Panc1 (cell line): ENCODE measurements at regions not wholly inside any gene's neighbourhood (a gene's known extent, or its start where the extent isn't known, plus 50 kb on each side); places are given as distances from the start of the nearest gene placed in this dataset.
"Not testable (repeated sequence)": the region's sequence is repeated elsewhere in the genome, so short reads cannot be mapped to it uniquely, and the experiment has no call there.

Source experiments
- ATAC-seq: fragments of 200-7000 bp; cut with Tn5 transposase; 2 replicates; pipeline ENCODE4 v1.9.1; 2020; ENCODE audit warnings: mild to moderate bottlenecking, moderate library complexity
- BruUV-seq: library from RNA; stranded (reverse); fragments of 400-500 nt; replicated peaks from 2 replicates; lab custom pipeline; 2021; lab: Mats Ljungman, UMichigan
- CTCF ChIA-PET: fragments of 300-600 bp; sonication (Branson Sonifier 250); formaldehyde crosslinking; loops from one replicate; lab custom pipeline; 2022; ENCODE audit warnings: antibody characterized with exemption; lab: Charles Lee
- POLR2A ChIA-PET: fragments of 300-600 bp; sonication (Branson Sonifier 250); formaldehyde crosslinking; loops from one replicate; lab custom pipeline; 2022; ENCODE audit warnings: antibody characterized with exemption; lab: Charles Lee
- DNase-seq: peaks from one replicate; pipeline ENCODE4 v3.0.0-alpha.2; 2010; ENCODE audit warnings: low read depth, low spot score
- H3K27ac ChIP-seq: 2 replicates; pipeline ENCODE4 v1.5.1; 2011; ENCODE audit warnings: mild to moderate bottlenecking, low read length, inconsistent platforms
- H3K27me3 ChIP-seq: fragments of 200-500 bp; sonication (Bioruptor generic); 2 replicates; pipeline ENCODE4 v1.6.0; 2014; ENCODE audit warnings: low read length, inconsistent platforms; ENCODE audit not compliant: control insufficient read depth, insufficient read depth
- H3K36me3 ChIP-seq: fragments of 200-500 bp; sonication (Bioruptor generic); 2 replicates; pipeline ENCODE4 v1.5.1; 2014; ENCODE audit warnings: inconsistent platforms, mild to moderate bottlenecking, low read length, moderate library complexity; ENCODE audit not compliant: control insufficient read depth, insufficient read depth
- H3K4me1 ChIP-seq: 2 replicates; pipeline ENCODE4 v1.5.1; 2011; ENCODE audit warnings: inconsistent platforms, mild to moderate bottlenecking, low read length, moderate library complexity; ENCODE audit not compliant: control insufficient read depth, insufficient read depth
- H3K4me3 ChIP-seq, 2 experiments: 2 replicates each; pipeline ENCODE4 v1.5.1; 2011 to 2012; ENCODE audit warnings: low read depth in 2 of 2, low read length in 2 of 2, mild to moderate bottlenecking in 2 of 2, inconsistent platforms in 1 of 2, moderate library complexity in 1 of 2
- H3K9me3 ChIP-seq: fragments of 200-500 bp; sonication (Bioruptor generic); 2 replicates; pipeline ENCODE4 v1.5.1; 2014; ENCODE audit warnings: low read depth, mild to moderate bottlenecking, inconsistent platforms, low read length, moderate library complexity; ENCODE audit not compliant: control insufficient read depth, insufficient read depth
- CTCF ChIP-seq: fragments of 450-650 bp; IDR thresholded peaks from 2 replicates; pipeline ENCODE4 v1.5.1; 2017; ENCODE audit warnings: mild to moderate bottlenecking
- POLR2AphosphoS5 ChIP-seq: IDR thresholded peaks from 2 replicates; pipeline ENCODE4 v1.6.1; 2012; ENCODE audit warnings: mild to moderate bottlenecking, low read depth, low read length, moderate library complexity
- REST ChIP-seq, 2 experiments: IDR thresholded peaks; 2 replicates each; pipeline ENCODE4 v1.6.1; 2011 to 2012; ENCODE audit warnings: low read depth in 2 of 2, control low read depth in 1 of 2, low read length in 1 of 2, mild to moderate bottlenecking in 1 of 2, moderate library complexity in 1 of 2; ENCODE audit not compliant: insufficient read depth in 1 of 2
- SIN3A ChIP-seq: IDR thresholded peaks from 2 replicates; pipeline ENCODE4 v1.6.1; 2012; ENCODE audit warnings: low read depth, mild to moderate bottlenecking, low read length, moderate library complexity, borderline replicate concordance; ENCODE audit not compliant: insufficient read depth
- TCF7L2 ChIP-seq: IDR thresholded peaks from 2 replicates; pipeline ENCODE4 v1.6.1; 2011; ENCODE audit warnings: mild to moderate bottlenecking, low read depth, low read length, inconsistent platforms
- in situ Hi-C: cut with HindIII; loops from 2 replicates; pipeline ENCODE4 v1.10.0; 2016; ENCODE audit warnings: low sequenced_read_pairs, low pct_unique_long_range_greater_than_20kb
- intact Hi-C: fragments of 100-400 bp; cut with micrococcal nuclease; formaldehyde crosslinking; loops from one replicate; pipeline ENCODE4 v1.10.0; 2022; ENCODE audit not compliant: unreplicated experiment

- H3K36me3 ChIP-seq: no peaks in the 10 kb centered on the region
- no peak for ATAC-seq
- ChIA-PET POLR2A (no interaction called here), CTCF (interaction anchor here (0.6 kb wide), 1 partner anchor 33 kb away, joined by 3 read pairs; no protein-coding TSS in a partner anchor)
- no peaks in the 10 kb centered on the region for H3K9me3 ChIP-seq
- H3K27ac ChIP-seq: no peak overlapping the region
- DNase-seq: no peak
- no peak overlapping the region for H3K4me3 ChIP-seq
- H3K4me1 ChIP-seq: no peaks in the 10 kb centered on the region
- TF ChIP-seq TCF7L2: no peak
- TF ChIP-seq CTCF: no peak
- TF ChIP-seq SIN3A: no peak
- TF ChIP-seq REST (IDR thresholded peaks at IDR 0.05; ENCODE audit: insufficient read depth in 1 of 2, low read depth in 2 of 2, low read length in 1 of 2): no peak
- TF ChIP-seq POLR2AphosphoS5: no peak
- in situ Hi-C loops: no loop called here
- BruUV-seq: no TSS peak
- intact Hi-C loops: no loop called here
- H3K27me3 ChIP-seq: no peaks in the 10 kb centered on the region
These were observed 111.5 kb downstream of the PSAT1 start for GRCh38 chr9:78408388-78408787.

- in situ Hi-C loops, H3K9me3 ChIP-seq, BruUV-seq, H3K27me3 ChIP-seq, intact Hi-C loops, H3K4me1 ChIP-seq, POLR2A ChIA-PET, H3K36me3 ChIP-seq, H3K27ac ChIP-seq, H3K4me3 ChIP-seq, ATAC-seq, DNase-seq, CTCF ChIA-PET: not testable (repeated sequence)
These were observed 113.1 kb downstream of the PSAT1 start for GRCh38 chr9:78409928-78410510.

GRCh38 chr9:78422309-78422708 lies 125.4 kb downstream of the PSAT1 start:
- no peak for DNase-seq
- no peak for ATAC-seq
- Histone ChIP-seq H3K9me3 (no peaks in the 10 kb centered on the region), H3K27ac (no peak overlapping the region), H3K36me3 (no peaks in the 10 kb centered on the region), H3K4me1 (no peaks in the 10 kb centered on the region), H3K4me3 (no peak overlapping the region), H3K27me3 (no peaks in the 10 kb centered on the region)
- in situ Hi-C loops: no loop called here
- BruUV-seq: no TSS peak
- intact Hi-C loops: no loop called here
- ChIA-PET CTCF (no interaction called here), POLR2A (no interaction called here)
- TF ChIP-seq TCF7L2 (no peak), POLR2AphosphoS5 (no peak), REST (IDR thresholded peaks at IDR 0.05; ENCODE audit: insufficient read depth in 1 of 2, low read depth in 2 of 2, low read length in 1 of 2) (no peak), CTCF (no peak), SIN3A (no peak)
